Liver (tissue), 3 donors: ENCODE measurements at regions not wholly inside any gene's neighbourhood (a gene's known extent, or its start where the extent isn't known, plus 50 kb on each side); places are given as distances from the start of the nearest gene placed in this dataset.

Experiments
- EGR1 ChIP-seq, 2 donors: IDR thresholded peaks; 2 replicates each; pipeline ENCODE4 v1.6.1; 2016 to 2018; ENCODE audit warnings: antibody characterized with exemption in 2 of 2, low read depth in 2 of 2
- FOXA1 ChIP-seq: IDR thresholded peaks from 2 replicates; pipeline ENCODE4 v1.6.1; 2016; ENCODE audit warnings: antibody characterized with exemption
- HNF4G ChIP-seq: IDR thresholded peaks from 2 replicates; pipeline ENCODE4 v1.6.1; 2016; ENCODE audit warnings: antibody characterized with exemption
- RAD21 ChIP-seq, 2 donors: IDR thresholded peaks; 2 replicates each; pipeline ENCODE4 v1.6.1; 2016; ENCODE audit warnings: antibody characterized with exemption in 2 of 2, mild to moderate bottlenecking in 2 of 2
- RXRA ChIP-seq, 2 donors: IDR thresholded peaks; 2 replicates each; pipeline ENCODE4 v1.6.1; 2017 to 2018; ENCODE audit warnings: antibody characterized with exemption in 2 of 2, mild to moderate bottlenecking in 1 of 2
- SP1 ChIP-seq: IDR thresholded peaks from 2 replicates; pipeline ENCODE4 v1.6.1; 2018; ENCODE audit warnings: antibody characterized with exemption, mild to moderate bottlenecking
- TAF1 ChIP-seq: conservative IDR thresholded peaks from 2 replicates; pipeline ENCODE4 v1.6.1; 2016; ENCODE audit warnings: antibody characterized with exemption, mild to moderate bottlenecking
- YY1 ChIP-seq: IDR thresholded peaks from 2 replicates; pipeline ENCODE4 v1.6.1; 2016; ENCODE audit warnings: antibody characterized with exemption, mild to moderate bottlenecking
- TF ChIP-seq, protein P1 (sequence below): fragments of 150-350 bp; IDR thresholded peaks from 2 replicates; pipeline ENCODE4 v1.5.1; 2017; ENCODE audit warnings: improper control_type of control experiment, low read depth, low read length; ENCODE audit not compliant: missing input control
- TF ChIP-seq, protein P2 (sequence below): IDR thresholded peaks from 2 replicates; pipeline ENCODE4 v1.6.1; 2016; ENCODE audit warnings: antibody characterized with exemption
- TF ChIP-seq, protein P3 (sequence below): IDR thresholded peaks from 2 replicates; pipeline ENCODE4 v1.6.1; 2016; ENCODE audit warnings: antibody characterized with exemption, mild to moderate bottlenecking
- donor health status: healthy.
- donor health status: healthy.

DNA sequence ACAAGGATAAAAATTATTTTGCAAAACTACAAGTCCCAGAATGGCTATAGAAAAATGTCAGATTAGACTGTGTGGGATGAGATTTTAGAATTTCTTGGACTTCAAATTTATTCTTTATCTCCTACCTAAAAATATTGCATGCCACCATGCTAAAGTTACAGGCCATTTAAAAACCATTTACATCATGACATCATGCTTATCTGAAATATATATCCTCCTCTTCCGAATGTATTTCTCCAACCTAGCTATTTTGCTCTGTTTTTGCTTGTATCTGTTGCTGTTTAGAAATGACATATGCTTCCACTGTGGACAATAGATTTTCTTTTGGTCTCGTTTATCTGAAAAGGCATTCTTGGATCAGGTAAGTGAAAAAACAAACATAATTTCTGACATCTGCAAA is 471.7 kb downstream of the LRFN5 start:
- TF ChIP-seq, protein P1, sequence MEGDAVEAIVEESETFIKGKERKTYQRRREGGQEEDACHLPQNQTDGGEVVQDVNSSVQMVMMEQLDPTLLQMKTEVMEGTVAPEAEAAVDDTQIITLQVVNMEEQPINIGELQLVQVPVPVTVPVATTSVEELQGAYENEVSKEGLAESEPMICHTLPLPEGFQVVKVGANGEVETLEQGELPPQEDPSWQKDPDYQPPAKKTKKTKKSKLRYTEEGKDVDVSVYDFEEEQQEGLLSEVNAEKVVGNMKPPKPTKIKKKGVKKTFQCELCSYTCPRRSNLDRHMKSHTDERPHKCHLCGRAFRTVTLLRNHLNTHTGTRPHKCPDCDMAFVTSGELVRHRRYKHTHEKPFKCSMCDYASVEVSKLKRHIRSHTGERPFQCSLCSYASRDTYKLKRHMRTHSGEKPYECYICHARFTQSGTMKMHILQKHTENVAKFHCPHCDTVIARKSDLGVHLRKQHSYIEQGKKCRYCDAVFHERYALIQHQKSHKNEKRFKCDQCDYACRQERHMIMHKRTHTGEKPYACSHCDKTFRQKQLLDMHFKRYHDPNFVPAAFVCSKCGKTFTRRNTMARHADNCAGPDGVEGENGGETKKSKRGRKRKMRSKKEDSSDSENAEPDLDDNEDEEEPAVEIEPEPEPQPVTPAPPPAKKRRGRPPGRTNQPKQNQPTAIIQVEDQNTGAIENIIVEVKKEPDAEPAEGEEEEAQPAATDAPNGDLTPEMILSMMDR: no peak
- TF ChIP-seq YY1: no peak
- TF ChIP-seq RXRA (IDR thresholded peaks at IDR 0.05): no peak
- TF ChIP-seq SP1: no peak
- no peak for TF ChIP-seq TAF1
- no peak for TF ChIP-seq RAD21 (IDR thresholded peaks at IDR 0.05)
- TF ChIP-seq FOXA1: no peak
- TF ChIP-seq EGR1 (IDR thresholded peaks at IDR 0.05; ENCODE audit: low read depth in 2 of 2): no peak
- no peak for TF ChIP-seq HNF4G
- TF ChIP-seq, protein P2, sequence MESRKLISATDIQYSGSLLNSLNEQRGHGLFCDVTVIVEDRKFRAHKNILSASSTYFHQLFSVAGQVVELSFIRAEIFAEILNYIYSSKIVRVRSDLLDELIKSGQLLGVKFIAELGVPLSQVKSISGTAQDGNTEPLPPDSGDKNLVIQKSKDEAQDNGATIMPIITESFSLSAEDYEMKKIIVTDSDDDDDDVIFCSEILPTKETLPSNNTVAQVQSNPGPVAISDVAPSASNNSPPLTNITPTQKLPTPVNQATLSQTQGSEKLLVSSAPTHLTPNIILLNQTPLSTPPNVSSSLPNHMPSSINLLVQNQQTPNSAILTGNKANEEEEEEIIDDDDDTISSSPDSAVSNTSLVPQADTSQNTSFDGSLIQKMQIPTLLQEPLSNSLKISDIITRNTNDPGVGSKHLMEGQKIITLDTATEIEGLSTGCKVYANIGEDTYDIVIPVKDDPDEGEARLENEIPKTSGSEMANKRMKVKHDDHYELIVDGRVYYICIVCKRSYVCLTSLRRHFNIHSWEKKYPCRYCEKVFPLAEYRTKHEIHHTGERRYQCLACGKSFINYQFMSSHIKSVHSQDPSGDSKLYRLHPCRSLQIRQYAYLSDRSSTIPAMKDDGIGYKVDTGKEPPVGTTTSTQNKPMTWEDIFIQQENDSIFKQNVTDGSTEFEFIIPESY: no peak
- TF ChIP-seq, protein P3, sequence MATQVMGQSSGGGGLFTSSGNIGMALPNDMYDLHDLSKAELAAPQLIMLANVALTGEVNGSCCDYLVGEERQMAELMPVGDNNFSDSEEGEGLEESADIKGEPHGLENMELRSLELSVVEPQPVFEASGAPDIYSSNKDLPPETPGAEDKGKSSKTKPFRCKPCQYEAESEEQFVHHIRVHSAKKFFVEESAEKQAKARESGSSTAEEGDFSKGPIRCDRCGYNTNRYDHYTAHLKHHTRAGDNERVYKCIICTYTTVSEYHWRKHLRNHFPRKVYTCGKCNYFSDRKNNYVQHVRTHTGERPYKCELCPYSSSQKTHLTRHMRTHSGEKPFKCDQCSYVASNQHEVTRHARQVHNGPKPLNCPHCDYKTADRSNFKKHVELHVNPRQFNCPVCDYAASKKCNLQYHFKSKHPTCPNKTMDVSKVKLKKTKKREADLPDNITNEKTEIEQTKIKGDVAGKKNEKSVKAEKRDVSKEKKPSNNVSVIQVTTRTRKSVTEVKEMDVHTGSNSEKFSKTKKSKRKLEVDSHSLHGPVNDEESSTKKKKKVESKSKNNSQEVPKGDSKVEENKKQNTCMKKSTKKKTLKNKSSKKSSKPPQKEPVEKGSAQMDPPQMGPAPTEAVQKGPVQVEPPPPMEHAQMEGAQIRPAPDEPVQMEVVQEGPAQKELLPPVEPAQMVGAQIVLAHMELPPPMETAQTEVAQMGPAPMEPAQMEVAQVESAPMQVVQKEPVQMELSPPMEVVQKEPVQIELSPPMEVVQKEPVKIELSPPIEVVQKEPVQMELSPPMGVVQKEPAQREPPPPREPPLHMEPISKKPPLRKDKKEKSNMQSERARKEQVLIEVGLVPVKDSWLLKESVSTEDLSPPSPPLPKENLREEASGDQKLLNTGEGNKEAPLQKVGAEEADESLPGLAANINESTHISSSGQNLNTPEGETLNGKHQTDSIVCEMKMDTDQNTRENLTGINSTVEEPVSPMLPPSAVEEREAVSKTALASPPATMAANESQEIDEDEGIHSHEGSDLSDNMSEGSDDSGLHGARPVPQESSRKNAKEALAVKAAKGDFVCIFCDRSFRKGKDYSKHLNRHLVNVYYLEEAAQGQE: no peak
